BJ (cell line): ENCODE measurements at regions not wholly inside any gene's neighbourhood (a gene's known extent, or its start where the extent isn't known, plus 50 kb on each side); places are given as distances from the start of the nearest gene placed in this dataset.

Source experiments
- CTCF ChIA-PET: fragments of 350-600 bp; formaldehyde crosslinking; extraction: SDS; loops from one replicate; lab custom pipeline; 2021; ENCODE audit warnings: antibody characterized with exemption, inconsistent platforms; lab: Yijun Ruan, JAX
- POLR2A ChIA-PET: fragments of 300-600 bp; sonication (Branson Sonifier 250); formaldehyde crosslinking; extraction: SDS; loops from one replicate; lab custom pipeline; 2021; ENCODE audit warnings: antibody characterized with exemption; lab: Charles Lee
- DNase-seq: peaks from one replicate; pipeline ENCODE4 v3.0.0-alpha.2; 2011; ENCODE audit warnings: low read depth
- H3K27me3 ChIP-seq: 2 replicates; pipeline ENCODE4 v1.6.0; 2011; ENCODE audit warnings: low read length; ENCODE audit not compliant: control insufficient read depth, insufficient read depth
- H3K36me3 ChIP-seq: 2 replicates; pipeline ENCODE4 v1.5.1; 2011; ENCODE audit warnings: low read length; ENCODE audit not compliant: control insufficient read depth, insufficient read depth
- H3K4me3 ChIP-seq: 2 replicates; pipeline ENCODE4 v1.5.1; 2011; ENCODE audit warnings: low read depth, mild to moderate bottlenecking, control low read depth, low read length
- TF ChIP-seq, protein P1 (sequence below): IDR thresholded peaks from 2 replicates; pipeline ENCODE4 v1.5.1; 2011; ENCODE audit warnings: low read depth, mild to moderate bottlenecking, control low read depth, inconsistent platforms, low read length, moderate library complexity; ENCODE audit not compliant: insufficient read depth

DNA sequence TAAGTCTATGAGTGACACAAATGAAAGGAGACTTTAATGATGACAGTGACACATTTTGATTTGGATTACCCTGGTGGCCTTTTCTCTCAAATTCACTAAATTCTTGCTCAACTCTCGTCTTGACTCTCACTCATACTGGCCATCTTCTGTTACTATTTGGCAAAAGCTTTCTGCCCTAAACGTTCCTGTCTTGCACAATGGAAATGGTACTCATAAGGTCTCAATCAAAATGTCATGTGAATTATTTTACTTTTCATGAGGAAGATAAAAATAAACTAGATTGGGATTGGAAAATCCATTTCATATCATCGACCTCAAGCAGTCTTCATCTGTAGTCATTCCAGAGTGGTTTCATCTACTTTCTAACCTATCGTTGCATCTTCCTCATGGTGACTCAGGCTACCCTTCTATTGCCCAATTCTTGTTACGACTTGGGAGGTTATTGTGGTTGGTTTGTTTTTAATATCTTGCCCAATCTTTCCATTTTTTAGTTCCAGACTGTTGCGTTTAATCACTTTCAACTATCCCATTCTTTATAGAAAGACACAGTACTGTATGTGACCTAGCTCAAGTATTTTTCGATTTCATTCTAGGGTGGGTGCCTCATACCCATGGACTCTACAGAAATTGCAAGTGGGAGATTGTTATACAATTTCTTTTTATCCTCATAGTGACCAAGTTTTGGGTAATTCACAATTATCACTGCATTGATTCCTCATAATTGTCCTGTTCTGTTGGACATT is 317.2 kb upstream of the KCNJ16 start:
- Histone ChIP-seq H3K36me3 (no peaks in the 10 kb centered on the region), H3K27me3 (no peaks in the 10 kb centered on the region), H3K4me3 (no peak overlapping the region)
- peak; percentile 95 for DNase-seq
- POLR2A ChIA-PET, result no interaction called here
- CTCF ChIA-PET, result interaction anchor here (0.6 to 4.1 kb wide), 3 partner anchors 68 to 151 kb away, joined by 3 to 18 read pairs (median 9); no protein-coding TSS in a partner anchor
- TF ChIP-seq, protein P1, sequence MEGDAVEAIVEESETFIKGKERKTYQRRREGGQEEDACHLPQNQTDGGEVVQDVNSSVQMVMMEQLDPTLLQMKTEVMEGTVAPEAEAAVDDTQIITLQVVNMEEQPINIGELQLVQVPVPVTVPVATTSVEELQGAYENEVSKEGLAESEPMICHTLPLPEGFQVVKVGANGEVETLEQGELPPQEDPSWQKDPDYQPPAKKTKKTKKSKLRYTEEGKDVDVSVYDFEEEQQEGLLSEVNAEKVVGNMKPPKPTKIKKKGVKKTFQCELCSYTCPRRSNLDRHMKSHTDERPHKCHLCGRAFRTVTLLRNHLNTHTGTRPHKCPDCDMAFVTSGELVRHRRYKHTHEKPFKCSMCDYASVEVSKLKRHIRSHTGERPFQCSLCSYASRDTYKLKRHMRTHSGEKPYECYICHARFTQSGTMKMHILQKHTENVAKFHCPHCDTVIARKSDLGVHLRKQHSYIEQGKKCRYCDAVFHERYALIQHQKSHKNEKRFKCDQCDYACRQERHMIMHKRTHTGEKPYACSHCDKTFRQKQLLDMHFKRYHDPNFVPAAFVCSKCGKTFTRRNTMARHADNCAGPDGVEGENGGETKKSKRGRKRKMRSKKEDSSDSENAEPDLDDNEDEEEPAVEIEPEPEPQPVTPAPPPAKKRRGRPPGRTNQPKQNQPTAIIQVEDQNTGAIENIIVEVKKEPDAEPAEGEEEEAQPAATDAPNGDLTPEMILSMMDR, result no peak

DNA sequence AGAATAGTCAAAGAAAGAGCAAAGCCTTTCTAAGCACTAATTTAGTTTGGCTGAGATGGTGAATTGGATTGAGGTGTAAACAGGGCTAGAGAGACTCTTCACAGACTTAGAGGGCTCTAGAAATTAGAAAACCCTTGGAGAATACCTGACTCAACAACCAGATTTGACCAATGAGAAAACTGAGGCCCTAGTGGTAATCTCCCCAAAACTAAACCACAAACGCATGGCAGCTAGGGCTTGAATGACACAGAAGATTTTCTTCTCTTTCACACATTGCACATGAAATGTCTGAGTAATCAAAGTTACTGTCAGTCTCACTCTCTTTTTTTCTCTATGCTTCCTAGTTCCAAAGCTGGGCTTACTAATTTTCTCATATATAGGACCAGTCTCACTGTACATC is 314.5 kb upstream of the KCNJ16 start:
- no peak overlapping the region for H3K4me3 ChIP-seq
- H3K36me3 ChIP-seq, result no peaks in the 10 kb centered on the region
- TF ChIP-seq, protein P1, result no peak
- POLR2A ChIA-PET, result no interaction called here
- H3K27me3 ChIP-seq, result no peaks in the 10 kb centered on the region
- DNase-seq, result no peak
- CTCF ChIA-PET, result interaction anchor here (1.0 to 4.1 kb wide), 2 partner anchors 151 to 154 kb away, joined by 4 to 18 read pairs; no protein-coding TSS in a partner anchor

DNA sequence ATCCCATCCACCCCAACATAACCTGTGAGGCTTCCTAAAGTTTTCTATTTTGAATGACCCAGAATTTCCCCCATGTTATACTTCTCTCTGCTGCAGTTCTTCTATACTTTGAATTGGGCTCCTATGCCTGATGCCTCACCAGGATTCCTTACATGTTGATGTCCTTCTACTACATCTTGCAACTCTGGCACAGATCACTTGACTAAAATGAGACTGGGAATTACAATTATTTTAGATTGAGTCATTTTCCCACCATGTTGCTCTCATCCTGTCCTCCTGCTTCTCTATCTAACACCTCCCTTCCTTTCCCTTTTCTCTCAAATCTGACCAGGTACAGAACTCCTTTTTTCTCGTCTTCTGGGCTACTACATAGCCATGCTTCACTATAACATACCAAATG is 314.0 kb upstream of the KCNJ16 start:
- H3K4me3 ChIP-seq, result no peak overlapping the region
- DNase-seq, result no peak
- TF ChIP-seq, protein P1, result no peak
- ChIA-PET POLR2A (no interaction called here), CTCF (no interaction called here)
- no peaks in the 10 kb centered on the region for H3K27me3 ChIP-seq
- no peaks in the 10 kb centered on the region for H3K36me3 ChIP-seq

DNA sequence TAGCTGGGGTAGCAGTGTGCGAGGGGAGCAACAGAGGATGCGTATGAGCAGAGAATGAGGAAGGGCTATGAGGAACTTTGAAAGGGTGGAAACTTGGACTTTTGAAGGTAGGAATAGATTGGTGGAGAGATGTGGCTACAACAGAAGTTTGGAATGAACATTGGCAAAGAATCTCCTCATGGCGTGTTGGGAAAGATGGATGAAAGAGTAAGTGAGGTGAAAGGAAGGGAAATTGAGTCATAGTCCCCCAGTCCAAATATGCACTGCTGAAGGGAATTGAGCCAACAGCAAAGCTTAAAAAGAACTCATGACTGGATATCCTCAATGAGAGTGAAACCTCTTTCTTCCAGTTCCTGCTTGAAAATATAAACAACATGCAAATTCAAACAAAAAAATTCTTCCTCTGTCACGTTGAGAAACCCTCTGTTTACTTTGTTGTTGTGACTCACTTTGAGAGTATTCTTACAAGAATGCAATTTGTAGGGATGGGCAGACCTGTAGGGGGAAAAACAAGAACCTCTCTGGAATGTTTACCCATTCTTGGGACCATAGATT is 313.2 kb upstream of the KCNJ16 start:
- Histone ChIP-seq H3K4me3 (no peak overlapping the region), H3K36me3 (no peaks in the 10 kb centered on the region), H3K27me3 (no peaks in the 10 kb centered on the region)
- peak; percentile 98 for DNase-seq
- CTCF ChIA-PET, result interaction anchor here (0.6 to 1.3 kb wide), 2 partner anchors 153 to 265 kb away, joined by 4 to 8 read pairs; no protein-coding TSS in a partner anchor
- POLR2A ChIA-PET, result no interaction called here
- TF ChIP-seq, protein P1, result no peak

DNA sequence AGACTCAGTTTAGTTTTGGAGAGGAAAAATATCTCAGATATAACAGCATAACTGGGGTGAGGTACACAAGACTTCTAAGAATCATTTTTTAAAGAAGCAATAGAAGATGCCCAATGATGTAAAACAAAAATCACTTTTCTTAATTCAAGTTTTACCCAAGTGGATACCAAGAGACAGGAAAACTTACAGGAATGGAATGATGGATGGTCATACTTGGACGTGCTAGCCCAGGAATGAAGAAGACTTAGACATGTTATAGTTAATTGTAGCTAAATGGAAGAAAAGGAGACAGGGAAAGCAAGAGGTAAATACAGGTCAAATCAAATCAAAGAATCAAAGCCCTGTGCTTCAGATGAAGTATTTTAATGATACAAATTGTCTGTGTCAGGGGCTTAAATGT is 312.7 kb upstream of the KCNJ16 start:
- POLR2A ChIA-PET, result no interaction called here
- TF ChIP-seq, protein P1, result no peak

More for the DNA sequence above, 312.7 kb upstream of the KCNJ16 start:
- H3K4me3 ChIP-seq, result no peak overlapping the region
- H3K36me3 ChIP-seq, result no peaks in the 10 kb centered on the region
- H3K27me3 ChIP-seq, result no peaks in the 10 kb centered on the region
- CTCF ChIA-PET, result interaction anchor here (1.1 to 1.3 kb wide), 2 partner anchors 154 to 155 kb away, joined by 4 to 8 read pairs; no protein-coding TSS in a partner anchor
- no peak for DNase-seq
